BE2C (cell line): ENCODE measurements at regions not wholly inside any gene's neighbourhood (a gene's known extent, or its start where the extent isn't known, plus 50 kb on each side); places are given as distances from the start of the nearest gene placed in this dataset.

Source experiments
- DNase-seq: peaks from one replicate; pipeline ENCODE4 v3.0.0-alpha.2; 2020
- H3K27me3 ChIP-seq: fragments of 250-450 bp; sonication (Bioruptor Pico); 2 replicates; pipeline ENCODE4 v1.5.1; 2020; ENCODE audit warnings: mild to moderate bottlenecking
- H3K36me3 ChIP-seq: fragments of 250-450 bp; sonication (Bioruptor Pico); 2 replicates; pipeline ENCODE4 v1.5.1; 2020; ENCODE audit warnings: mild to moderate bottlenecking
- H3K4me1 ChIP-seq: fragments of 250-450 bp; sonication (Bioruptor Pico); 2 replicates; pipeline ENCODE4 v1.5.1; 2020
- H3K4me3 ChIP-seq: 2 replicates; pipeline ENCODE4 v1.5.1; 2011; ENCODE audit warnings: low read depth, low read length
- H3K9me3 ChIP-seq: fragments of 250-450 bp; sonication (Bioruptor Pico); 2 replicates; pipeline ENCODE4 v1.5.1; 2020
- TF ChIP-seq, protein P1 (sequence below): IDR thresholded peaks from 2 replicates; pipeline ENCODE4 v1.5.1; 2012; ENCODE audit warnings: mild to moderate bottlenecking, low read depth, low read length

- no peaks in the 10 kb centered on the region; the same call in 1 of the 2 replicates for H3K4me1 ChIP-seq
Measured at GRCh38 chr5:16350816-16351215, 114.8 kb downstream of the ZNF622 start.

DNA sequence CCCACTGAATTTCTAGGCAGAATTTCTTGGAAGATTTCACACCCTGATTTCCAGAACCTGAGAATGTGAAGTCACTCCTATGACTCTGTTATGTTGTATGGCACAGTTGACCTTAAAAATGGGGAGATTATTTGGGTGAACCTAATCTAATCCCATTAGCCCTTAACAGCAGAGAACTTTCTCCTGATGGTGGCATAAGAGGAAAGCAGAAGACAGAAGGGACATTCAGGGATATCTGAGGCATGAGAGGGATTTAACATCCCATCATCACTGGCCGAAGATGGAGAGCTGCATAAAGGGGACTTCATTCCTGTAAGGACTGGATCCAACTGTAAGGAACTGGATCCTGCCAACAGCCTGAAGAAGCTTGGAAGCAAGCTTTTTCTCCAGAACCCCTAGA, 119.2 kb downstream of the ZNF622 start:
- no peak for DNase-seq
- Histone ChIP-seq H3K4me1 (no peaks in the 10 kb centered on the region; the same call in none of the 2 replicates), H3K4me3 (no peak overlapping the region), H3K9me3 (no peaks in the 10 kb centered on the region), H3K27me3 (no peaks in the 10 kb centered on the region), H3K36me3 (no peaks in the 10 kb centered on the region)
- TF ChIP-seq, protein P1, sequence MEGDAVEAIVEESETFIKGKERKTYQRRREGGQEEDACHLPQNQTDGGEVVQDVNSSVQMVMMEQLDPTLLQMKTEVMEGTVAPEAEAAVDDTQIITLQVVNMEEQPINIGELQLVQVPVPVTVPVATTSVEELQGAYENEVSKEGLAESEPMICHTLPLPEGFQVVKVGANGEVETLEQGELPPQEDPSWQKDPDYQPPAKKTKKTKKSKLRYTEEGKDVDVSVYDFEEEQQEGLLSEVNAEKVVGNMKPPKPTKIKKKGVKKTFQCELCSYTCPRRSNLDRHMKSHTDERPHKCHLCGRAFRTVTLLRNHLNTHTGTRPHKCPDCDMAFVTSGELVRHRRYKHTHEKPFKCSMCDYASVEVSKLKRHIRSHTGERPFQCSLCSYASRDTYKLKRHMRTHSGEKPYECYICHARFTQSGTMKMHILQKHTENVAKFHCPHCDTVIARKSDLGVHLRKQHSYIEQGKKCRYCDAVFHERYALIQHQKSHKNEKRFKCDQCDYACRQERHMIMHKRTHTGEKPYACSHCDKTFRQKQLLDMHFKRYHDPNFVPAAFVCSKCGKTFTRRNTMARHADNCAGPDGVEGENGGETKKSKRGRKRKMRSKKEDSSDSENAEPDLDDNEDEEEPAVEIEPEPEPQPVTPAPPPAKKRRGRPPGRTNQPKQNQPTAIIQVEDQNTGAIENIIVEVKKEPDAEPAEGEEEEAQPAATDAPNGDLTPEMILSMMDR = no peak

More at GRCh38 chr5:16350816-16351215, 114.8 kb downstream of the ZNF622 start:
- TF ChIP-seq, protein P1 = no peak
- Histone ChIP-seq H3K4me3 (no peak overlapping the region), H3K36me3 (no peaks in the 10 kb centered on the region), H3K27me3 (no peaks in the 10 kb centered on the region), H3K9me3 (no peaks in the 10 kb centered on the region)
- no peak for DNase-seq

GRCh38 chr5:16345454-16345853, 120.1 kb downstream of the ZNF622 start:
- H3K9me3 ChIP-seq = no peaks in the 10 kb centered on the region
- no peaks in the 10 kb centered on the region; the same call in none of the 2 replicates for H3K4me1 ChIP-seq
- H3K36me3 ChIP-seq = no peaks in the 10 kb centered on the region
- no peaks in the 10 kb centered on the region for H3K27me3 ChIP-seq
- DNase-seq = peak; percentile 49
- H3K4me3 ChIP-seq = no peak overlapping the region
- TF ChIP-seq, protein P1 = peak; percentile 85

DNA sequence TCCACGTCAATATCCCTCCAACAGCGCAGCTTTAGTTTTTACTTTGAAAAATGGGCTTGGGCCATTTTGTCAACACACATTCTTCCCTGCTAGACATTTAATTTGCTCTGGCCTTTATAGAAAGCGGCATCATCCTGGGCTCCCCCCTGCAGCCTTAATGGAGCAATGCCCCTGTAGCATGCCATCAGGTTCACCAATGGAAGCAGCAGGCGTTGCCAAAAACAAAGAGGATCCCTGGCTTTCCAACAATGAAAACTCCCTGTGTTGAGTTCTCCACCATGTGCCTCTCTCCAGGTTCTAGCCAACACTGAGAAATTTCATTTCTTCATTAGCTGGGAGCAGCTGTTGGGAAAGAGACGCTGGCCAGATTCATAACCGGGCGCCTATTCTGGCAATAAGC, 139.5 kb downstream of the ZNF622 start:
- no peaks in the 10 kb centered on the region for H3K9me3 ChIP-seq
- no peaks in the 10 kb centered on the region for H3K27me3 ChIP-seq
- TF ChIP-seq, protein P1 = no peak
- H3K4me1 ChIP-seq = no peaks in the 10 kb centered on the region
- H3K36me3 ChIP-seq = no peaks in the 10 kb centered on the region
- DNase-seq = no peak
- no peak overlapping the region for H3K4me3 ChIP-seq

DNA sequence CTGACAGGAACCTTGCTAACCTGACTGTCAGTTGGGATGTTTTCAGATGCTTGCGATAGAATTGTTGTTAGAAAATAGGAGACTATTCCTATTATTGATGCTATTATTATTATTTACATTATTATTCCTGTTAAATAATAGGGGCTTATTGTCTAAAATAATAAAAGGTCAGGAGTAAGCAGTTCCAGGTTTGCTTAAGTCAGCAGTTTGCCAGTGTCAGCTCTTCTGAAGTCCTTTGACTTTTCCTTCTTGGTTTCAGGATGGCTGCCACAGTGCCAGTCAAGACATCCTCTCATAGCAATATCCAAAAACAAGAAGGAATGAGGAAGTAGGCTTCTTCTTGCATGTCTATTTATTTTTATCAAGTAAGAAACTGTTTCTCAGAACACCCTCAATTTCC, 141.7 kb upstream of the MARCHF11 start:
- TF ChIP-seq, protein P1 = no peak
- Histone ChIP-seq H3K27me3 (no peaks in the 10 kb centered on the region), H3K36me3 (no peaks in the 10 kb centered on the region), H3K9me3 (0 out of 2 replicates have a peak, but pooled peaks cover 2% of the 10 kb centered on the region), H3K4me3 (no peak overlapping the region), H3K4me1 (no peaks in the 10 kb centered on the region)
- DNase-seq = no peak

DNA sequence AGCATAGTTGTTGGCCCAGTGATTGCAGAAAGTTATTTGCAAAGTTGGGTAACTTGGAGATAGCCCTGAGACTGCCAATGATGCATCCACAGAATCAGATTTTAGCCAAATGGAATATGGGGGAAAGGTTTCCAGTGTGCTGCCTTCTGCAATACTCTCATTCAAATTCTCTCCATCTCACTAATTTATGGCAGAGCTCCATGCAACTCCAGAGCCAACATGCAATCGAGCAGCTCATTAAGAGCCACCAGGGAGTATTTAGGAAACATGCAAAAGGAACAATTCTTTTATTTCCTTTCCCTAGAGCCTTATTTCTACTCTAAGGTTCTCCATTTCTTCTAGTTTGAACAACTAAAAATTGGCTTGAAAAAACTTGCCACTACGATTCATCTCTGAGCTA, 135.9 kb upstream of the MARCHF11 start:
- TF ChIP-seq, protein P1 = no peak

More for the DNA sequence above, 135.9 kb upstream of the MARCHF11 start:
- DNase-seq = no peak
- Histone ChIP-seq H3K9me3 (0 out of 2 replicates have a peak, but pooled peaks cover 2% of the 10 kb centered on the region), H3K4me1 (peaks cover 6% of the 10 kb centered on the region), H3K4me3 (no peak overlapping the region), H3K36me3 (no peaks in the 10 kb centered on the region), H3K27me3 (no peaks in the 10 kb centered on the region)
